Middle frontal gyrus (tissue), 1 donor: ENCODE measurements at regions not wholly inside any gene's neighbourhood (a gene's known extent, or its start where the extent isn't known, plus 50 kb on each side); places are given as distances from the start of the nearest gene placed in this dataset.
A peak's percentile ranks its signal among the peaks of the same experiment; 100 is the strongest.

Experiments
- DNase-seq: peaks from one replicate; pipeline ENCODE4 v3.0.0-alpha.2; 2015; ENCODE audit warnings: low spot score; ENCODE audit errors: extremely low spot score

DNA sequence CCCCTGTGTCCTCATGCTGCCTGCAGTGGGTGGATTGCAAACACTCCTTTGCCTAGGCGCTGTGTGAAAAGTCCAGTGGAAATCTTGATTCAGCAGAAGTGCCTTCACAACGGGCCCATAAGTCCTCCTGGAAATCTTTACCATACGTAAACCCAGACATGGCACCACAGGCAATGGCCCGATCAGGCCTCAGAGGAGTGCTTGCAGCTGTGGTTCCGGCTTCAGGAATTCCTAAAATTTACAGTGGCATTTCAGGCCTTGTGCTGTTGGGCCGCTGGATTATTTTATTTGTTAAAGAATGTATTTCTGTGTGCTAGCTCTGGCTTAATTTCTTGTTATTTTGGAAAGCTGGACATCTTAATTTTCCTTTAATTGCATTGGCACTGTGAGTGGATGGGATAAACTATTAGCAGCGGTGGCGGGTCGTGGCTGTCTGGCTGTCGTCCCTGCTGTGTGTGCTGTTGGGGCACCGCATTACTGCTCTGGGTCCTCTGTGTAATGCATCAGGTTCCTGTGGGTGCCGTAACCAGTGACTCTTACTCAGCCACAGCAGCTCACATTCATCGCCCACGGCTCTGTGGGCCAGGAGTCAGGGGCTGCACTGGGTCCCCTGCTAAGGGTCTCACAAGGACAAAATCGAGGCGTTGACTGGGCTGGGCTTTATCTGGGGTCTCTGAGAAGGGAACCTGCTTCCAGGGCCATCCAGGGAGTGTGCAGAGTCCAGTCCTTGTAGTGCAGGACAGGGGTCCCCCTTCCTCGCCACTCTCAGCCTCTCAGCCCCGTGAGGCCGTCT lies 73.1 kb downstream of the RTP5 start:
- DNase-seq, result no peak

DNA sequence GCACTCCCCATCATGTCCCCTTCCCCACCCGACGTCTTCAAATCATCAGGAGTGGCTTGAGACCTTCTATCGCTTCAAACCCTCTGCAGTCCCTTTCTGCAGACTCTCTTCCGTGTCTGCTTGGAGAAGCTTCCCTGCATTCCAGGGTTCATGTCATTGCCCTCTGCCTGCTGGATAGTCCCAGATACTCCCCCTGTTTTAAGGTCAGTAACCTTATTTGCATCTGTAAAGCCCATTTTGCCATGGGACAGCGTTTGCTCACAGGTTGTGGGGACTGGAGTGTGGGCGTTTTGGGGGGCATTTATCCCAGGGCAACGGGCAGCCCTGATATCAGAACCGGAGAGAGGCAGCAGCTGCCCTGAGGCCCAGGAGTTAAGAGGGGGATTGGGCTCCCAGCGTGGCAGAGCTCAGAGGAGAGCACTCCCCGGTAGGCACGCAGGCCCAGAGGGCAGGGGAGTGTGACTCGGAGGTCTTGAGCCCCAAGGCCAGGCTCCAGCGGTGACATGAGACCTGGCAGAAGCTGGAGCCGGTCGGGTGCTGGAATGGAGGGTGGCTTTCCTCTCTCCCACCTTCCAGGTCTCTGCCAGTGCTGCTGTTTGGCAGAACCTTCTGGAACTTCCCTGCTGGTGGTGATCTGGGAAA lies 73.8 kb downstream of the RTP5 start:
- no peak for DNase-seq

DNA sequence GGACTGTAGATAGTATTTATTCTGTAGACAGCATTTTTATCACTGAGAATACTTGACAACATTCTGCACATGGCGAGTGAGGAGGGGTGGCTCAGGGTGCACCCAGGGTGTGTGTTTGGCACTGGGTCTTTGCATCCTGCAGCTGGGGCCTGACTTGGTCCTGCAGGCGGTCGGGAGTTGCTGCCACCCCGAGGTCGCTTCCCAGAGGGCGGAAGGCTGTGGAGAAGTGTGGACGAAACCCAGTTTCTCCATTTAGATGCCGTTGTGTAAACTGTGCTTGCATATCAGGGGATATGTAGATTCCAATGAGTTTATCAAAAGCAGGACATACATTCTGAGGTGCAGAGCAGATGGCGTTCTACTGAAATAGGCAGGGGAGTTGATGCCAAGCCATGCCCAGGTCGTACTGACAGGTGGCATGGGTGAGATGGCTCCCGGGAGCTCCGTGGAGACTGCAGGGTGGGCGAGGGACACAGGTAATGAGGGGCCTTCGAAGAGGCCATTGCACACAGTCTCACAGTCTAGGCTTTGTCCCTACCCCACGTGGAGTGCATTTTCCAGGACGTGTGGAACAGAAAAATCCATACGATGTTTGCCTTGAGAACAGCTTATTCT lies 74.5 kb downstream of the RTP5 start:
- DNase-seq, result no peak

DNA sequence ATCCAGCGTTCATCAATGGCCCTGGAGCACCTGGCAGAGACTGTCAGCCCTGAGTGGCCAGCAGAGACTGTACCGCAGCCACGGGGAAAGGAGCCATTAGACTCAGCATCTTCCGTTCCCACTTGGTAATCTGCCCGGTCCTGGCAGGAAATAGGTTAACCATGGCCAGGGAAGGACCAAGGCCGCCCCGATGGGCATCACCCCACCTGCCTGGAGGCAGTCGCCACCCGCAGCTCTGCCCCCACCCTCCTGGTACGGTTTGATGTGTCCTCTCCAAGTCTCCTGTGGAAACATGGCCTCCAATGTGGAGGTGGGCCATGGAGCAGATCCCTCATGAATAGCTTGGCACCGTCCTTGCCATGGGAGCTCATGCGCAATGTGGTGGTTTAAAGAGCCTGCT lies 75.3 kb downstream of the RTP5 start:
- DNase-seq, result no peak

GRCh38 chr2:241945311-241945710 lies 75.8 kb downstream of the RTP5 start:
- no peak for DNase-seq

DNA sequence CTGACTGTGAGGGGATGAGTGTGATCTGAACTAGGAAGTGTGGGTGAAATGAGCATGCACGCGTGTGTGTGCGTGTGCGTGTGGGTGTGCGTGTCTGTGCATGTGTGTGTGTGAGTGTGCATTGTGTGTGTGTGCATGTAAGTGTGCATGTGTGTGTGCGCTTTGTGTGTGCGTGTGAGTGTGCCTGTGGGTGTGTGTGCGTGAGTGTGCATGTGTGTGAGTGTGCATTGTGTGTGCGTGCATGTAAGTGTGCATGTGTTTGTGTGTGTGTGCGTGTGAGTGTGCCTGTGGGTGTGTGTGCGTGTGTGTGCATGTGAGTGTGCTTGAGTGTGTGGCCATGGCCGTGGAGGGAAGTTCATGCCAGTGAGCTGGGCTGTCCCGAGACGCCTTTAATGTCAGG lies 76.3 kb downstream of the RTP5 start:
- no peak for DNase-seq

DNA sequence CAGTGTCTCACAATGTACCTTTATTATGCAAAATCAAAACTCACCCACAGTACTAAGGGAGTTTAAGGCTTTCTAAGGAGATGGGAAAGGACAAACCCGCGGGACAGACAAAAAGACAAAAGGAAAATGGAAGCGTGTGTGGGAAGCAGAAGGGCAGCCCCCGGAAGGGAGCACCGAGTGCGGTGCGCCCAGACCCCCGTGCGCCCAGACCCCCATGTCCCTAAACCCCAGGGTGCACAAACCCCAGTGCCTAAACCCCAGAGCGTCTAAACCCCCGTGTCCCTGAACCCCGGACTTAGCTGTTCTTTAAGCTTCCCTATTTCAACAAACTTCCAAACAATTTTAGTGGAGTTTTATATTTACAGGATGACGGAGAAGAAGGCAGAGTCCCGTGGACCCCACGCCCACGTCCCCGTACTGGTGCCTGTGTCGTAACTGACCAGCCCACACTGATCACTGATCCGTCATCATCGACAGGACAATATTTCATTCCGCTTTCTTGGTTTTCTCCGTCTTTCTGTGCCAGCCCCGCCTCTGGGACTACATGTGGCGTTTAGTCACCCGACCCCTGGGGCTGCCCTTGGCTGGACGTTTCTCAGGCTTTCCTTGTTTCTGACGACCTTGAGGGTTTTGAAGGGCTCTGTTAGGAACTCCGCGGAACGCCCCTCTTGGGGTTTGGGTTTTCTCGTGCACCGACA lies 76.9 kb downstream of the RTP5 start:
- no peak for DNase-seq

GRCh38 chr2:241947004-241947350 lies 77.4 kb downstream of the RTP5 start:
- DNase-seq, result no peak

DNA sequence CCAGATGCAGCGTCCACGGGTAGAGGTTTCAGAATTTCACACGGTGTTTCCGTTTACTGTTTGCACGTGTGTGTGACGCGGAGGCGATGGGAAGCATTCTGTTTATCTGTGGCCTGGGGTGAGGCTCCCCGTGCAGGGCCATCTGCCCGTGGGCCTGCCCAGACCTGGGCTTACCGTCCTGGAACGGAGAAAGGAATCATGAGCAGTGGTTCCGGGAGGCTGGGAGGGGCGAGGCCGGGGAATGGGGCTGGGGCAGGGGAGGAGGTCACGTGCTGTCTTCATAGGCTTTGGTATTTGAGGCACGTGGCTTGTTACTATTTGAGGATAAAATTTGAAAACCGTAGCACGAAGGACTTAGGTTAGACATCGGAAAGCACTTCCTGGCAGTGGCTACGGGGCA lies 77.9 kb downstream of the RTP5 start:
- no peak for DNase-seq

GRCh38 chr2:241947876-241948275 lies 78.3 kb downstream of the RTP5 start:
- no peak for DNase-seq

DNA sequence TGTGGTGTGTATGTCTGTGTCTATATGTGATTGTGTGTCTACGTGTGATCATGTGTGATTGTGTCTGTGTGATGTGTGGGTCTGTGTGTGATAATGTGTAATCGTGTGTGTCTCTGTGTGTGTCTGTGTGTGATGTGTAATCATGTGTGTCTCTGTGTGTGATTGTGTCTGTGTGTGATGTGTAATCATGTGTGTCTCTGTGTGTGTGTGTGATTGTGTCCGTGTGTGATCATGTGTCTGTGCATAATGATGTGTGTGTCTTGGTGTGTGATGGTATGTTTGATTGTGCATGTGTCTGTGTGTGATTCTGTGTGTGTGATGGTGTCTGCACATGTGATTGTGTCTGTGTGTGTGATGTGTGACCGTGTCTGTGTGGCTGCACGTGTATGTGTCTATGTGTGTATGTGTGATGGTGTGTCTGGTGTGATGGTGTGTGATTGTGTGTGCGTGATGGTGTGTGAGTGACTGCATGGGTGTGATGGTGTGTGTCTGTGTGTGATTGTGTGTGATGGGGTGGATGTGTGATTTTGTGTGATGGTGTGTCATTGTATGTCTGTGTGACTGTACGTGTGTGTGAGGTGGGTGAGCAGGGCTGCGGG lies 78.9 kb downstream of the RTP5 start:
- DNase-seq, result no peak

DNA sequence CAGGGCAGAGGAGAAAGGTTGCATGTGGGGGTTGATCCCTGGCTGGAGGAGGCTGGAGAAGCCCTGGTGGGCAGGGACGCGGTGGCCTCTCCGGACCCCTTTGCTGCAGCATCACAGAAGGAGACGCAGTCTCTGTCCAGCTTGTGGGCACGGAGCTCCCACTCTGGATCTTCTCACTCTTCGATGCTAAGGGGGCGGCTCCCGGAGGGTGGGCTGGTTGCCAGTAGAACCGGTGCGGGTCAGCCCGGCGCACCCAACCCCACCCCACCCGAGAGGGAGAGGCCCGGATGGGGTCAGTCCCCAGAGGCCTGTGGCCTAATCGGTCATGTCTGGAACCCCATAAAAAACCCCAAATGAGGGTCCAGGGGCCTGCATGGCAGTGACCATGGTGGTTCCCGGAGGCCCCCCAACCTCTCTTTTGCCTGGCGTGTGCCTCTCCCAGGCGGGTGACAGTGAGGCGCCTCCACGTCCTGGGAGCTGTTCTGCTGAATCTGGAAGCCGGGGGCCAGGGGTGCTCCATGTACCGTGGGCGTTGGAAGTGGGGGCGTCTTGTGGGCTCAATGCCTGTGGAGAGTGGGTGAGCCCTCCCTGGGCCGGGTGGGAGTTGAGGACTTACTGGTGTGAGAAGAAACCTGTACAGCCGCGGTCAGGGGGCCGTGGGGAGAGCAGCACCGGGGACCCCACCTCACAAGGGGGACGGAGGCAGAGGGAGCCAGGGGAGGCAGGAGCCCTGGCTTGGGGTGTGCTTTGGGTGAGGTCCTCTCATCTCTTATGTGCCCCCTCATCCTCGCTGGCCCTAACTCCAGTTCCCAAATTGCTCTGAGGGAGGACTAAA lies 79.6 kb downstream of the RTP5 start:
- DNase-seq, result no peak

DNA sequence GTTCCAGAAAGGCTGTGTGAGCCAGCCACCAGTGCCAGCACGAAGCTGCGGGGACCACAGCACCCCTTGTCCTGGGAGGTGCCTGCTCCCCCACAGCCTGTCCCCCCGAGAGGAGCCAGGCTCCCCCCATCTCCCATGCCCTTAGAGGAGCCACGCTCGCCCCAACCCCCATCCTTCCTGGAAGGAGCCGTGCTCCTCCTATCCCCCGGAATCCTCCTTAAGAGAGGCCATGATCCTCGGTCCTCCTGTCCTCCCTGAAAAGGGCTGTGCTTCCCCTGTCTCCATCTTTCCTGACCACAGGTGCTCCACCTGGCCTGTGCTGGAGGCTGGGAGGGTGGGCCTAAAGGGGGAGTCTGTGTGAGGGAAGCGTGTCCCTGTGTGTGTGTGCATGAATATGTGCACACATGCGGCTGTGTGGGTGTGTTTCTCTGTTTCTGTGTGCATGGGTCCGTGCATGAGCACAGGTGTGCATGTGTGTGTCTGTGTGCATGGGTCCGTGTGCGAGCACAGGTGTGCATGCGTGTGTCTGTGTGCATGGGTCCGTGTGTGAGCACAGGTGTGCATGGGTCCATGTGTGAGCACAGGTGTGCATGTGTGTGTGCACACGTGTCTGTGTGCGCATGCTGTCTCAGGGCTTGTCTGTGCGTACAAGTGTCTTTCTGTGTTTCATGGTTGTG lies 80.3 kb downstream of the RTP5 start:
- no peak for DNase-seq

DNA sequence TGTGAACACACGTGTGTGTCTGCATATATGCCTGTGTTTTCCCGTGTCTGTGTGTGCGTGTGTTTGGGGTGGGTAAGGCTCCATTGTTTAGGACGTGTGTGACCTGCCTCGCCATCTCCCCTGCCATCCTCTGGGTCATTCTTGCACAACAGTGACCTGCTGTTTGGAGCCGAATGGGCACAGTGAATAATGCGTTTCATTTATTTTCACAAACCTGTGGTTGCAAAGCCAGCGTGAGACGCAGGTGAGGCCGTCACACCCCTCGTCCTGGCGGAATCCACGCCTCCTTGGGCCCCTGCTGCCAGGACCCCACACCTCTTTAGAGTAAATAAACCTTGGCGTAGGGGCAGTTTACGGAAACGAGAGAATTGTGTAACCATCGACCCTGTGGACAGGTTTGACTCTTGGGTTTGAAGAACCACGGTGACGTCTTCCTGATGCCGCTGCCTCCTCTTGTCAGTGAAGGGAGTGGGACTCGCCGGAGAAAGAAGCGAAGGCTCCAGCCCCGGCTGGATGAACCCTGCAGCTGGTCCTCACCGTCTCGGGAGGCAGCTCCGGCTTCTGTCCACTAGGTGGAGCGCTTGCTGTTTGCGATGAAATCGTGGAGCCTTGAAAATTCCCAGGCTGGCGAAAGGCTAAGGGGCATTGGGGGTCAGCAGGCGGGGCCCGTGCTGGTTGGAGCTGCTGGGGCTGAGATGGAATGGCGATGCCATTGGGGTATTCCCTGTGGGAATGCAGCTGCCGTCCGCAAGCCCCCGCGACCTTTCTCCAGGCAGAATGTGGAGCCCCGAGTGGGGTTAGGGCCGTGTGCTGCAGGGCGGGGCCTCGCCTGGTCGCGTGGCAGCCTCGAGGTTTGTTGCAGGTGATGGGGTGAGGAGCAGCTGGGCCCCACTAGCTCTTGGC lies 81.1 kb downstream of the RTP5 start:
- peak; percentile 69 for DNase-seq

- DNase-seq, result no peak
Measured at GRCh38 chr2:241951316-241951700, 81.8 kb downstream of the RTP5 start.

- DNase-seq, result no peak
Measured at GRCh38 chr2:241951920-241952319, 82.4 kb downstream of the RTP5 start.

- DNase-seq, result no peak
Measured at GRCh38 chr2:241952816-241953215, 83.3 kb downstream of the RTP5 start.

DNA sequence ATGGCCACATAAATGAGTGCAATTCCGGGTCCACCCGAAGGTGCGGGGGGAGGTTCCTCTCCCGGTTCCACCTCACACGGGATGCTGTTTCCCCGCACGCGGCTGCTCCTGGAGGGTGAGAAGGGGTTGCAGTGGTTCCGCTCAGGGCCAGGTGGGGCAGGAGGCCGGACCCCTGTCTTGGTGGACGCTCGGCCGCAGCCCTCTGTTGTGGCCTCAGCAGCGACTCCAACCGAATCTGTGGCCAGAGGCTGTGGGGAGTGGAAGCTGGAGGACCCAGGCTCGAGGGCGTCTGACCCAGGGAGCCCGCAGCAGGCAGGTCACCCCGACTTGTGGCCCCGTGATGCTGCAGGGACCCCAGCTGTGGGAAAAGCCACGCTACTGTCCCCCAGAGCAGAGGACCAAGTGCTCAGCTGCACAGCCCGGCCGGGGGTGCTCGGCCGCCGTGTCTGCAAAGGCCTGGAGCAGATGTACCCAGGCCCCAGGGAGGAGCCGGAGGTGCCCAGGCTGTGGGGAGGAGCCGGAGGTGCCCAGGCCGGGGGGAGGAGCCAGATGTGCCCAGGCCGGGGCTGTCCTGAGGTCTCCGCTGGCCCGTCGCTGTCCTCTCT lies 83.9 kb downstream of the RTP5 start:
- no peak for DNase-seq
